Esophagus squamous epithelium (tissue), 5 donors: ENCODE measurements at regions not wholly inside any gene's neighbourhood (a gene's known extent, or its start where the extent isn't known, plus 50 kb on each side); places are given as distances from the start of the nearest gene placed in this dataset.

Source experiments
- DNase-seq: peaks from one replicate; lab custom pipeline; 2025; lab: John Stamatoyannopoulos, UW
- H3K27ac ChIP-seq, 4 donors: fragments of 200-600 bp; sonication (generic); one replicate each; pipeline ENCODE4 v1.5.1; 2016 to 2019; ENCODE audit warnings: mild to moderate bottlenecking in 1 of 4
- H3K27me3 ChIP-seq, 4 donors: fragments of 200-600 bp; sonication (generic); 1 replicate in 3 of 4; 2 replicates in 1 of 4; pipeline versions ENCODE4 v1.5.1 to v1.6.0; 2017 to 2021; ENCODE audit warnings: antibody characterized with exemption in 1 of 4
- H3K36me3 ChIP-seq, 3 donors: fragments of 200-600 bp; sonication (generic); one replicate each; pipeline ENCODE4 v1.5.1; 2016 to 2019
- H3K4me1 ChIP-seq, 3 donors: fragments of 200-600 bp; sonication (generic); one replicate each; pipeline ENCODE4 v1.5.1; 2017 to 2019
- H3K4me3 ChIP-seq, 4 donors: fragments of 200-600 bp; sonication (generic); 1 replicate in 3 of 4; 2 replicates in 1 of 4; pipeline ENCODE4 v1.5.1; 2016 to 2019; ENCODE audit warnings: mild to moderate bottlenecking in 2 of 4, moderate library complexity in 1 of 4
- H3K9me3 ChIP-seq, 3 donors: fragments of 200-600 bp; sonication (generic); one replicate each; pipeline ENCODE4 v1.5.1; 2016 to 2019
- POLR2A ChIP-seq, 4 donors: fragments of 450-650 bp; IDR thresholded peaks; one replicate each; pipeline ENCODE4 v1.6.1; 2017; ENCODE audit warnings: antibody characterized with exemption in 4 of 4, mild to moderate bottlenecking in 4 of 4, moderate library complexity in 3 of 4
- WGBS, 2 donors: methylation state at CpG; one replicate each; pipeline ENCODE4 v1.1.5; 2018; 5-methylcytosine and 5-hydroxymethylcytosine counted together
- intact Hi-C: fragments of 100-400 bp; cut with DNase I; formaldehyde crosslinking; loops from one replicate; pipeline ENCODE4 v1.15.0; 2022
- TF ChIP-seq, protein P1 (sequence below), 6 experiments: fragments of 450-650 bp in 4 of 6; fragments of 200-600 bp in 2 of 6; sonication (generic) in 2 of 6; IDR thresholded peaks; one replicate each; pipeline ENCODE4 v1.5.1; 2016 to 2019; ENCODE audit warnings: antibody characterized with exemption in 6 of 6, mild to moderate bottlenecking in 4 of 6, moderate library complexity in 4 of 6
- donor health status: DM: yes; HTN: yes; CAD: no.

DNA sequence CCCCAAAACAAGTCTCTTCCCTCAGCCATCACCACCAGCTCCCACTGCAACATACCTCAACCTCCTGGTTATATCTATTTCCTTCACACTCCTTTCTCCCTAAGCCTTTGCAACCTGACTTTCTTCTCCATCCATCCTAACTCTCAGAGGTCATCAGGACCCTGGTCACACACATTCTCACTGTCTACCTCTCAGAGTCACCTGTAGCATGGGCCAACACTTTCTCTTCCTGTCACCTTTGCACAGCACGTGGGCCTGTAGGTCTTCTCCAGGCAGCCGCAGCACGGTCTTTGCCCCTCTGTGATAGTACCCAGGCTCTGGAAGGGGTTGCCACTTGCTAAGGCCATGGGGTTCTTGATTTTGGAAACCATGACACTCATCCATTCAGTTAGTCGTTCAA lies 921.1 kb downstream of the UQCRFS1 start:
- peaks cover 0 to 12% (median 0%) of the 10 kb centered on the region in 3 donors for H3K9me3 ChIP-seq
- no peaks in the 10 kb centered on the region for H3K36me3 ChIP-seq
- no peak overlapping the region for H3K27ac ChIP-seq
- no peak for DNase-seq
- H3K4me3 ChIP-seq: no peak overlapping the region
- TF ChIP-seq, protein P1, sequence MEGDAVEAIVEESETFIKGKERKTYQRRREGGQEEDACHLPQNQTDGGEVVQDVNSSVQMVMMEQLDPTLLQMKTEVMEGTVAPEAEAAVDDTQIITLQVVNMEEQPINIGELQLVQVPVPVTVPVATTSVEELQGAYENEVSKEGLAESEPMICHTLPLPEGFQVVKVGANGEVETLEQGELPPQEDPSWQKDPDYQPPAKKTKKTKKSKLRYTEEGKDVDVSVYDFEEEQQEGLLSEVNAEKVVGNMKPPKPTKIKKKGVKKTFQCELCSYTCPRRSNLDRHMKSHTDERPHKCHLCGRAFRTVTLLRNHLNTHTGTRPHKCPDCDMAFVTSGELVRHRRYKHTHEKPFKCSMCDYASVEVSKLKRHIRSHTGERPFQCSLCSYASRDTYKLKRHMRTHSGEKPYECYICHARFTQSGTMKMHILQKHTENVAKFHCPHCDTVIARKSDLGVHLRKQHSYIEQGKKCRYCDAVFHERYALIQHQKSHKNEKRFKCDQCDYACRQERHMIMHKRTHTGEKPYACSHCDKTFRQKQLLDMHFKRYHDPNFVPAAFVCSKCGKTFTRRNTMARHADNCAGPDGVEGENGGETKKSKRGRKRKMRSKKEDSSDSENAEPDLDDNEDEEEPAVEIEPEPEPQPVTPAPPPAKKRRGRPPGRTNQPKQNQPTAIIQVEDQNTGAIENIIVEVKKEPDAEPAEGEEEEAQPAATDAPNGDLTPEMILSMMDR (IDR thresholded peaks at IDR 0.05): no peak
- no peak for TF ChIP-seq POLR2A (IDR thresholded peaks at IDR 0.05)
- peaks cover 0 to 10% (median 0%) of the 10 kb centered on the region in 3 donors for H3K4me1 ChIP-seq
- intact Hi-C loops: no loop called here
- WGBS, 2 donors: 43 to 74% methylated on average over 4 of the region's 4 CpGs
- H3K27me3 ChIP-seq: no peaks in the 10 kb centered on the region

DNA sequence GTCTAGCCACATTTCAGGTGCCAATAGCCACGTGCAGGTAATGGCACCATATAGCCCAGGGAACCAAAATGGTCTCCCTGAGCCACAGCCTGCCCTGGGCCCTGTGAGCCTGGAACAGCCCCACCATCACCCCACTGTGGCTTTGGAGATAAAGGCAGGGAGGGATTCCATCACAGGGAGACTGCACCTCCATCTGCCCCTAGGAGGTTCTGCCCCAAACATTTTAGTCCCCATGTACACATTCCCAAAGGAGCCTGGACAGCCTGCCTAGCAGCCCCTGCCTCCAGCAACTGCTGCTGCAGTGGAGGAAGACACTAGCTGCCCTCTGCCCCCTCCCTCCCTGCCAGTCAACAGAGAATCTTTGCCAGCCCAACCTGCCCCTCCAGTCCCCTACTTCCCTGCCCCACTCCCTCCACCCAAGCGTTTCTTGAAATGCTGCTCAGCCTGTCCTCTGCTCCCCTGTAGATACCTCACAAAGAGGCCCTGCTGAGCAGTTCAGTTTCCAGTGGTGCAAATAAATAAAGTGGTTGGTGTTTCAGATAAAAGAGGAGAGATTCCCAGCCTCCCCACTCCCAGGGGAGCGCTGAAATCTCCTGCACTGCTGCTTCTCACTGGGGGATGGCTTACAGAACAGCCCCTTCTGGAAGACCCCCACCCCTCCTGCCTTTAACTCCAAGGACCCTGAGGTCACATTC lies 921.8 kb downstream of the UQCRFS1 start:
- peaks cover 0 to 15% (median 0%) of the 10 kb centered on the region in 3 donors for H3K9me3 ChIP-seq
- no peaks in the 10 kb centered on the region for H3K27me3 ChIP-seq
- WGBS, 2 donors: 34 to 58% methylated on average over 2 to 3 of the region's 3 CpGs
- H3K36me3 ChIP-seq: no peaks in the 10 kb centered on the region
- no peak overlapping the region for H3K27ac ChIP-seq
- peaks cover 0 to 10% (median 0%) of the 10 kb centered on the region in 3 donors for H3K4me1 ChIP-seq
- H3K4me3 ChIP-seq: no peak overlapping the region
- intact Hi-C loops: no loop called here
- DNase-seq: no peak
- TF ChIP-seq, protein P1 (IDR thresholded peaks at IDR 0.05): no peak
- no peak for TF ChIP-seq POLR2A (IDR thresholded peaks at IDR 0.05)

DNA sequence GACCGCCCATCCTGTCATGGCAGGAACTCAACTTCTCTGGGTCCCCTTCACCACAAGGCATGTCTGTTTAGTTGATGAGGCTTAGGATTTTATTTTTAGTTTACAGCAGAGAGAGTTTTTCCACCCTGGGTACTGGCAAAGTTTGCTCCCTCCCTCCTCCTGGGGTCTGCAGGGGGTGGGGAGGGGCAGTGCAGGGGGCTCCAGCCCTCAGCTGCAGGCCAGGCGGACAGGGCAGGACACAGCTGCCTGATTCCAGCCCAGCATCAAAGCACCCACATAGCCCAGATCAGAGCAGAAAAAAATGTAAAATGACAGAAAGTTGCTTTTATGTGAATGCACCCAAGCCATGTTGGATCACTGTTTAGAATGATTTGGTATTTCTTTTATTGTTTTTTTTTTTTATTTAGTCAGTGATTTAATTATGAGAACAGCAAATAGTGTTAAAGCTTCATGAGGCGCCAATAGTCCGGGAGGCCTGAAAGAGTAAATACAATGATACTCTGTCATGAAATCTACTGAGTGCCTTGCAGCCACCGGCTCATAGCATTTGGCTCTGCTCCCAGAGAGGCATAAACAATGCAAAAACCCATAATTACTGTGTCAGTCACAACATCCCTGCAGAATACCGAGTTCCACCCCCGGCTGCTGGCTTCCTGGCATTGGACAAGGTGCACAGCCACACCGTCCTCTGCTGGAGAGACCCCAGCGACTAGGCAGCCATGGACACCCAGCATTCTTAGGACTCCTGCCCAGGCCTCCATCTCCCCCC lies 923.5 kb downstream of the UQCRFS1 start:
- intact Hi-C loops: no loop called here
- 16 to 38% methylated on average over 5 to 8 of the region's 9 CpGs for WGBS, 2 donors
- Histone ChIP-seq H3K27me3 (no peaks in the 10 kb centered on the region), H3K27ac (no peak overlapping the region), H3K36me3 (no peaks in the 10 kb centered on the region), H3K4me1 (peaks cover 0 to 10% (median 0%) of the 10 kb centered on the region in 3 donors), H3K4me3 (no peak overlapping the region), H3K9me3 (peaks cover 0 to 9% (median 0%) of the 10 kb centered on the region in 3 donors)
- TF ChIP-seq, protein P1 (IDR thresholded peaks at IDR 0.05): no peak
- TF ChIP-seq POLR2A (IDR thresholded peaks at IDR 0.05): no peak
- DNase-seq: no peak

DNA sequence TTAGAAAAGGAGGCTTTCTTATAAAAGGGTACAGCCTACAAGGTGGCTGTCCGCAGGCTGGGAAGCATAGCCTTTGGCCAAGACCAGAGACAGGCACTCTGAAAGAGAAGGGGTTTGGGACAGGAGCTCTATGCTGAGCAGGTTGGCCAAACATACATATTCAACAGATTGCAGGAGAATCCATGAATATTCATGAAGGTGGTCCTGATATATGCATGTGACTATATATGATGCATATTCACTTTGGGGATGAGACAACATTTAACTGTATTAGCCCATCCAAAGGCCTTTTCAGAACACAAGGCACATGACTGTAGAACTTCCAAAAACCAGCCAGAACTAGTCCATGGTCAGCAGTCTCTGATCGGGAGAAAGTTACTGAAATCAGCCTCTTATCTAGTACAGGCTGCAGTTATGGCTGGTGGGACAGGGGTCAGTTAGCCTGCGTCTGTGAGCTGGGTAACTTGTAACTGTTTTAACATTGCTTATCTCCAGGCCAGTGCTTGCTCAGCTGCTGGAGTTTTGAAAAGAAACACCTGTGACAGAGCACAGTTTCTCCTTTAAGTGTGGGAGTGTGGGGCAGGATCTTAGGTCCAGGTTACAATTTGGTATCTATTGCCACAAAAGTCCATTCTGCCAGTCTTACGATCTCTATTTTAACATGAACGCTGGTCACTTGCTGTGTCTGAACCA lies 924.2 kb downstream of the UQCRFS1 start:
- intact Hi-C loops: no loop called here
- Histone ChIP-seq H3K27me3 (no peaks in the 10 kb centered on the region), H3K9me3 (peaks cover 0 to 12% (median 0%) of the 10 kb centered on the region in 3 donors), H3K27ac (no peak overlapping the region), H3K4me3 (no peak overlapping the region), H3K4me1 (peaks cover 0 to 10% (median 0%) of the 10 kb centered on the region in 3 donors), H3K36me3 (no peaks in the 10 kb centered on the region)
- DNase-seq: no peak
- 51 to 56% methylated on average over 5 of the region's 5 CpGs for WGBS, 2 donors
- TF ChIP-seq POLR2A (IDR thresholded peaks at IDR 0.05): no peak
- TF ChIP-seq, protein P1 (IDR thresholded peaks at IDR 0.05): no peak
